GM19438 (cell line): ENCODE measurements at regions not wholly inside any gene's neighbourhood (a gene's known extent, or its start where the extent isn't known, plus 50 kb on each side); places are given as distances from the start of the nearest gene placed in this dataset.

Source experiments
- ATAC-seq: cut with Tn5 transposase; IDR thresholded peaks from one replicate; pipeline ENCODE4 v1.9.1; 2021; ENCODE audit warnings: low read depth; ENCODE audit not compliant: unreplicated experiment

GRCh38 chr15:46366360-46367007, 731.7 kb downstream of the SQOR start:
- ATAC-seq: no peak

- no peak for ATAC-seq
These were observed 749.1 kb downstream of the SQOR start for GRCh38 chr15:46383978-46384377.

DNA sequence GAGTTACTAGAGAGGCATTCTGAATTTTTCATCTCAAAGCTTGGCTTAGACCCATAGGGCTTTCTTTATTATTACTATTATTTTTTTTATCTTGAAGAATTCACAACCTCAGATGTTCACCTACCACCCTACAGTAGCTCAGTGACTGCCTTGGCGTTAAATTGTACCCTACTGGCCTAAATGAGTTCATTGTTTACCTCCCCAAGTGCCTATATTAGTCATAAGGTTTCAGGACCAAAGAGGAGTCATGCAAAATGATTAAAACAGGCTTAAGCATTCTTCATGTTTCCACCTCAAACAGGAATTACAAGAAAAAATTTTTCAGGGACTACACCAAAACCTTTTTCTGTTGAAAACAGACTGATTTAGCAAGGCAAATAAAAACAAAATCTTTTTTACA, 751.5 kb downstream of the SQOR start:
- no peak for ATAC-seq

- ATAC-seq: no peak
These were observed 754.9 kb downstream of the SQOR start for GRCh38 chr15:46389739-46390138.

GRCh38 chr15:46394463-46394862, 759.6 kb downstream of the SQOR start:
- no peak for ATAC-seq

DNA sequence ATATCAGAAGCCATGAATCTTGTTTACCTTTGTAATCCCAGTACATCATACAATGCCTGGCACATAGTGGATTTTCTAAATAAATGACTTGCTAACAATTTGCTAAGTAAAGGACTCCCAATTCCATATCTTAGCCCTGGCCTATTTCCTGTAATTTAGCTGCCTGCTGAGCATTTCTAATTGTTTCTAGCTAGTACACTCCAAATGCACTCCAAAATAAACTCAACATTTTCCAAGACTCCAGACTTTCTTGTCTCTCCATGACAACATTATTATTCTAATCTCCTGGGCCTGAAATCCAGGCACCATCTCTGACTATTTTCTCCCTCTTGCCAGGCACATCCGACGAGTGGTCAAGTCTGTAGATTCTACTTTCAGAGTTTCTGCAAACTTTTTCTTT, 773.5 kb downstream of the SQOR start:
- ATAC-seq: no peak

DNA sequence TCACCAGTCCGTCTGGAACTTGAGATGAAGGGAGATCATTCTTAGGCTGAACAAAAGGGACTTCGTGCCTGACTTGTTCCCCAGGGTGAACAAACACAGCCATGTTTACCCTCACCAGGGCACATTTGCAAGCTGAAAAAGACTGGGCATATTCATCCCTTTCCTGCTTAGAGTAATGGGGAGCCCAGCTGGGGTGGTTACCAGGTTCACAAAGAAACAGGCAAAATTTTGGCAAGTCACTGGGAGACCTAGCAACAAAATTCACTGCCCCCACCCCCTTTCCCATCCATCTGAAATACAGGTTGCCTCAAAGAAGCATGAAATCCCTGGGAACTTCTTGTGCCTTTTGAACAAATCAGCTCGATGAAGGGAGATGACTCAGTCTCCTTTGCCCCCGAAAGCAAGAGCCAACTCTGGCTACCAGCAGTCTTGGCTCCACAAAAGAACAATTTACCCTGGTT, 775.0 kb downstream of the SQOR start:
- no peak for ATAC-seq

GRCh38 chr15:46410705-46411104, 775.9 kb downstream of the SQOR start:
- ATAC-seq: no peak

DNA sequence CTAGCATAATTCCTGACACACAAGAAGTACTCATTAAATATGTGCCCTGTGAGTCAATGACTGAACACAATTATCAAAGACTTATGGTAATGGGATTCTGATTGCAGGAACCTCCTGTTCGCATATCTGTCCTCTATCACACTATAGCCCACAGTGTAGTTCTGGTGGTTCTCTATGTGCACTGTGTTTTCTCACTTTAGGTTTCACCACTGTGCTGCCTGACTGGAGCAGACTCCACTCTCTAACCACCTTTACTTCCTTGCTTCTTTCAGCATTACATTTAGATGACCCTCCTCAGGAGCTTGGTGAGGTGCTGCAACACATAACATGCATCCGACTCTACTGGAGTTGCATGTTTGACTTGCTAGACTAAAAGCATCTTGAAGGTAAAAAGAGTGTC, 777.1 kb downstream of the SQOR start:
- ATAC-seq: no peak

DNA sequence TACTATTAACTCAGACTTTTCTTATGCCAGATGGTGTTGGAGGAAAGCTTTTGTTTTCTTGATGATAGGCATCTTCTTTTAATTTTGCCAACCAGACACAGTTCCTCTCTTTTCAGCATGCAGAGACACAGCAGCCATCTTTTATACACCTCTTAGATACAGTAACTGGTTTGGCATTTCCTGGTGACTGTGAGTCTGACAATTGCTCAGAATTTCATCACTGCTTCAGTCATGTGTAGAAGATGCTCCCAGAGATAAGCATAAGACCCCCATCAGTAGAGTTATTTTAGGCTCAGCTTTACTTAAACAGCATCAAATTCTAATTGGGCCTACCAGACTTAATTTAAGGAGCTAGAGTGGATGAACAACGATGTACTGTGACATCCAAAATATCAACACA, 779.0 kb downstream of the SQOR start:
- no peak for ATAC-seq

DNA sequence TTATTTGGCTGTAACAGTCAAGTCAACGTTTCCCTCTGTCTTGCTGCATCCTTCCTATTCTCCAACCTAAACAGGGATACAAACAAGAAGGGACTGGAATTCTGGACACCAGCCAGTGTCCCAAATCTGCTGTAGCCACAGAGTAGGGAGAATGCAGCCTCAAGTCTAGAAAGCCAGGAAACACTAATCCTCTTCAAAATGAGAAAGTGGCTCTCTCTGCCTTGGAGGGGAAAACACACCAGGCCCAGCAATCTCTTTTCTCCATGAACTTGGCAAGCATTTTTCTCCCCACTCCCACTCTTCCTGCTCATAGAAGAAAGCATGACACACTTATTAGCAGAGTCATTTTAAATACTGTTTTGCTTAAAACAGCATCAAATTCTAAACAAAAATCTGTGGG, 781.7 kb downstream of the SQOR start:
- no peak for ATAC-seq

DNA sequence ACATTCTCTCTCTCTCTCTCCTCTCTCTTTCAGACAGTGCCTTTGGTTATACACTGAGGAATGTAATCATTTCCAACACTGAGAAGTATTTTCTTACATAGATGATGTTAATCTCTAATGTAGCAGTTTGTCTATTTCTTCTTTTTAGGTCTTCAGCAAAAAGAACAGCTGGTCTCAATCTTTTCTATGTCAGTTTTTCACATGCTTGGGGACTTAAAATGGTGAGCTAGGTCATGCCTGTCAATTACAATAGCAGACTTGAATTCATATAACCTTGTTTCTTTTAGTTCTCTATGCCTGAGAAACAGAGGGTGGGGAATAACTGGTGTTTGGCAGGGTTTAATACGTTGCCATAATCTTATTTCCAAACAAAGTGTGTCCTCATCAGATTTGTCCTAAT, 786.2 kb downstream of the SQOR start:
- no peak for ATAC-seq

- ATAC-seq: no peak
These were observed 806.6 kb downstream of the SQOR start for GRCh38 chr15:46441294-46442062.

GRCh38 chr15:46442184-46442583, 807.4 kb downstream of the SQOR start:
- ATAC-seq: no peak

GRCh38 chr15:46442901-46443590, 808.2 kb downstream of the SQOR start:
- ATAC-seq: no peak

DNA sequence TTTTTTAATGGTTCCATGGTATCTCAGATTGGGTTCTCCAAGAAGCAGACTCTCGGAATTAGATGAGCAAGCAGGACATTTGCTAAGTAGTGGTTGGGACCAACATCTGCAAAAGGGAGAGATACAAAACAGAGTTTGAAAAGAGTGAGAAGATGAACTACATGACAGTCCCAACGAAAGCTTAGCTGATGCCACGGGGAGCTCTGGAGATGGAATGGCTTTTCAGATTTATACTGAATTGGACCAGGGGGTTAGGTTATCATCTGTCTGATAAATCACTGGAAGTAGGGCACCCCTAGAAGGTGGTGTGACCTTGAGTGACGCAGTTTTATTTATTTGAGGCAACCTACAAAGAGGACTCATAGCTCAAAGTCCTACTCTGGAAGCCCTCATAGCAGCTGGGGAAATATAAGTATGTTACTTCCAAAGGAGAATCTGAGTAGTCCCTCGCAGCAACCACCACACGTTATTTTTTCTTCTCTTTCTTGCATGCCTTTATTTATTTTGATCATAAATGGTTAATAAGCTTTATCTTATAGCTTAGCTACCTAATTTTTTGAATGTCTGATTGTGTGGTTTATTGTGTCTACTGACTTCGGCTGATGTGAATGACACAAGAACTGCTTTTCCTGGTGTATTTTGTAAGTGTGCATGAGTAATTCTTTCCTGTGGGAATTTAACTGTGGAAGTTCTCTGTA, 815.4 kb downstream of the SQOR start:
- ATAC-seq: no peak

GRCh38 chr15:46450810-46451182, 816.0 kb downstream of the SQOR start:
- ATAC-seq: no peak

DNA sequence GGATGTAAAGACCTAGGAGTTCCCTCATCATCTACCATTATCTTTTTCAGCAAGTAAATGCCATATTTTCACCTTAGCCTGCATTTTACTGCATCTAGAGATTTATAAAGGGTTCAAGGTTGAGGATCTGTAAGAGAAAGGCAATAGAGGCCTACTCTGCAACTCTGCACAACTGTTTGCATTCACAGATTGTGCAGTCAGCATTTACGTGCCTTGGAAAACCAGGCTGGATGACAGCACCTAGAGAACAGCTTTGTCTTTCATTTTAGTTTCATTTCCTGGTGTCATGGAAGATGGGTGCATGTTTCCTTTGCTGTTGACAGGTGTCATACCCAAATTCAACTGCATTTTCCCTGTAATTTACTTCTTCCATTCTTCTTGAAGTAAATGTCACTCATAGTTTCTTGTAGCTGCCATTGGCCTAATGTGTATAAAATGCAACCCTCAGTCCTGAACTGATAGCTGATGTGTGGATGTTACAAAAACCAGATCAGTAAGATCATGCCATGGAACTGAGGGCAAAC, 817.5 kb downstream of the SQOR start:
- no peak for ATAC-seq

GRCh38 chr15:46456456-46456855, 821.6 kb downstream of the SQOR start:
- ATAC-seq: no peak

- ATAC-seq: no peak
These were observed 825.7 kb downstream of the SQOR start for GRCh38 chr15:46460431-46461094.
